MCF 10A (cell line): ENCODE measurements at regions not wholly inside any gene's neighbourhood (a gene's known extent, or its start where the extent isn't known, plus 50 kb on each side); places are given as distances from the start of the nearest gene placed in this dataset.
"Not testable (repeated sequence)": the region's sequence is repeated elsewhere in the genome, so short reads cannot be mapped to it uniquely, and the experiment has no call there.

ENCODE experiments used
- BruUV-seq: library from RNA; stranded (reverse); fragments of 400-500 nt; replicated peaks from 2 replicates; lab custom pipeline; 2021; lab: Mats Ljungman, UMichigan
- CTCF ChIA-PET: fragments of 300-600 bp; sonication (Branson Sonifier 250); formaldehyde crosslinking; extraction: SDS; loops from one replicate; lab custom pipeline; 2021; ENCODE audit warnings: antibody characterized with exemption, inconsistent platforms; lab: Yijun Ruan, JAX
- POLR2A ChIA-PET: fragments of 300-600, 350-650 bp; sonication (Branson Sonifier 250); formaldehyde crosslinking; extraction: SDS; loops from one replicate; lab custom pipeline; 2020; ENCODE audit warnings: antibody characterized with exemption, inconsistent platforms; lab: Yijun Ruan, JAX
- DNase-seq: peaks from one replicate; pipeline ENCODE4 v3.0.0-alpha.2; 2018; ENCODE audit not compliant: unreplicated experiment
- H3K27ac Mint-ChIP-seq: one replicate; pipeline ENCODE4 v1.8.0; 2022; ENCODE audit warnings: mild to moderate bottlenecking, low read depth, mixed read lengths; ENCODE audit not compliant: unreplicated experiment
- H3K27me3 Mint-ChIP-seq: one replicate; pipeline ENCODE4 v1.8.0; 2022; ENCODE audit warnings: mixed read lengths; ENCODE audit not compliant: insufficient read depth, unreplicated experiment
- H3K36me3 Mint-ChIP-seq: one replicate; pipeline ENCODE4 v1.8.0; 2022; ENCODE audit warnings: mild to moderate bottlenecking, moderate library complexity, mixed read lengths; ENCODE audit not compliant: insufficient read depth, unreplicated experiment
- H3K4me1 Mint-ChIP-seq: one replicate; pipeline ENCODE4 v1.8.0; 2022; ENCODE audit warnings: mixed read lengths; ENCODE audit not compliant: insufficient read depth, unreplicated experiment
- H3K4me3 Mint-ChIP-seq: one replicate; pipeline ENCODE4 v1.8.0; 2022; ENCODE audit warnings: mild to moderate bottlenecking, moderate library complexity, mixed read lengths; ENCODE audit not compliant: unreplicated experiment
- H3K9me3 Mint-ChIP-seq: one replicate; pipeline ENCODE4 v1.8.0; 2022; ENCODE audit warnings: mixed read lengths; ENCODE audit not compliant: unreplicated experiment
- CTCF ChIP-seq: fragments of 200-600 bp; IDR thresholded peaks from one replicate; pipeline ENCODE4 v1.8.0; 2022; ENCODE audit warnings: antibody characterized with exemption, mild to moderate bottlenecking; ENCODE audit not compliant: unreplicated experiment
- intact Hi-C: fragments of 100-400 bp; cut with micrococcal nuclease; formaldehyde crosslinking; loops from 2 replicates; pipeline ENCODE4 v1.14.1; 2022

DNA sequence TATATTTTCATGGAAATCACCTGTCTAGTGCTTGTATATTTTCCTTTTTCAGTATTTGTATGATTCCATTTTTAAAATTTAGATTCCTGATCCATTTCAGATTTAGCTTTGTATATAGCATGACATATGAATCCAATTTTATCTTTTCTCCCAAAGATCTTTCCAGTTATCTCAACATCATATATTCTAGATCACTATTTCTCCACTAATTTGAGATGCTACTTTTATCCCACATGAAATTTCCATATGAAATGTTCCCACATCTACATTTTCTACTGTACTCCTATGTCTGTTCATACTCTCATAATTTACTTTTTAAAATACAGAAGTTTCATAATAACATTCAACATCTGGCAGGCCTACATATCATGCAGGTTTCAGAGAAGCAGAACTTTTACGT is 1784.1 kb downstream of the SLITRK5 start:
- no peak overlapping the region for H3K4me3 Mint-ChIP-seq
- no peaks in the 10 kb centered on the region for H3K27me3 Mint-ChIP-seq
- no peak for DNase-seq
- no peak for TF ChIP-seq CTCF
- ChIA-PET POLR2A (interaction anchor here (0.7 kb wide), 1 partner anchor 9 kb away, joined by 3 read pairs; no protein-coding TSS in a partner anchor), CTCF (no interaction called here)
- intact Hi-C loops = no loop called here
- no TSS peak for BruUV-seq
- peaks cover 30% of the 10 kb centered on the region for H3K4me1 Mint-ChIP-seq
- peaks cover 4% of the 10 kb centered on the region for H3K36me3 Mint-ChIP-seq
- H3K27ac Mint-ChIP-seq = peak overlapping the region; percentile 59
- no peaks in the 10 kb centered on the region for H3K9me3 Mint-ChIP-seq

DNA sequence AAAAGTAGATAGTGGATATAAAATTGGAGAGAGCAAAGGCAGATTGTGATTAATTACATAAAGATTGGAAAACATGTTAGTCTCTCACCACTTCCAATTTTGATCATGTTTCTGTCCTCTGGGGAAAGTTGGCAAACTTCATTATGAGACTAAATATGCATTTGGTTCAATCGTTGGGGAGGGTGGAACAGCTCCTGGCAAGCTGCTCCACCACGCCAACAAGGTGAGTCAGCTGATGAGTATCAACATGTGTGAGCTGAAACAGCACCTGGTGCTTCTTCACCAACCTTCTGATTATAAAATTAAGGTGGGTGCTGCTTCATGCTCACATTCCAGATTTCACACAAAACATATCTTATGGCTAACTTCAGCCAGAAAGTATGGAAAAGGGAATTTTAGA is 1784.6 kb downstream of the SLITRK5 start:
- Mint-ChIP-seq H3K9me3 (no peaks in the 10 kb centered on the region), H3K36me3 (peaks cover 5% of the 10 kb centered on the region), H3K27me3 (no peaks in the 10 kb centered on the region), H3K4me1 (peaks cover 30% of the 10 kb centered on the region), H3K27ac (peak overlapping the region; percentile 59), H3K4me3 (no peak overlapping the region)
- TF ChIP-seq CTCF = no peak
- intact Hi-C loops = no loop called here
- ChIA-PET POLR2A (interaction anchor here (0.7 kb wide), 1 partner anchor 8 kb away, joined by 3 read pairs; no protein-coding TSS in a partner anchor), CTCF (no interaction called here)
- peak; percentile 74 for DNase-seq
- BruUV-seq = no TSS peak

DNA sequence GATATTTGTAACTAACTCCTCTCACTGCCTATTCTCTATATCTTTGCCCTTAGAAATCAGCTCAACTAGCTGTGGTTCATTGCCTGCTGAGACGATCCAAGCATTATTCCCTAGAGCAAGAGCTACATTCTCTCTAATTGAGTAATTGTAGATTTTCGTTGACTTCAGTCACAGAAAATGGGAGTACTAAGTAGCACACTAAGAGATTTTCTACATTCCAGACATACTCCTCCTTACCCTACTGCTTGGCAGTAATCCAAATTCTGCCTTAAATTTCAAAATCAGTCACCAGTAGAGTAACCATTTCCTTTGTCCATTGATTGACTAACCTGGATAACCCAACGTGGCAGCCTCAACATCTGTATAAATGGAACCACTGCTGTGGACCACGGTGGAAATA is 1786.8 kb downstream of the SLITRK5 start:
- ChIA-PET POLR2A (no interaction called here), CTCF (interaction anchor here (0.6 to 0.7 kb wide), 2 partner anchors 237 to 569 kb away, joined by 3 to 4 read pairs; no protein-coding TSS in a partner anchor)
- peaks cover 30% of the 10 kb centered on the region for H3K4me1 Mint-ChIP-seq
- DNase-seq = peak; percentile 74
- no peaks in the 10 kb centered on the region for H3K9me3 Mint-ChIP-seq
- no TSS peak for BruUV-seq
- TF ChIP-seq CTCF = no peak
- H3K36me3 Mint-ChIP-seq = peaks cover 5% of the 10 kb centered on the region
- H3K4me3 Mint-ChIP-seq = no peak overlapping the region
- intact Hi-C loops = no loop called here
- H3K27ac Mint-ChIP-seq = peak overlapping the region; percentile 59
- no peaks in the 10 kb centered on the region for H3K27me3 Mint-ChIP-seq

- H3K36me3 Mint-ChIP-seq = peaks cover 5% of the 10 kb centered on the region
- no peaks in the 10 kb centered on the region for H3K27me3 Mint-ChIP-seq
- no peak for DNase-seq
- H3K4me1 Mint-ChIP-seq = peaks cover 30% of the 10 kb centered on the region
- intact Hi-C loops = no loop called here
- ChIA-PET POLR2A (no interaction called here), CTCF (interaction anchor here (0.6 kb wide), 1 partner anchor 570 kb away, joined by 4 read pairs; no protein-coding TSS in a partner anchor)
- no peaks in the 10 kb centered on the region for H3K9me3 Mint-ChIP-seq
- TF ChIP-seq CTCF = no peak
- BruUV-seq = no TSS peak
- no peak overlapping the region for H3K4me3 Mint-ChIP-seq
- H3K27ac Mint-ChIP-seq = peak overlapping the region; percentile 59
Measured at GRCh38 chr13:89458456-89458855, 1787.3 kb downstream of the SLITRK5 start.

DNA sequence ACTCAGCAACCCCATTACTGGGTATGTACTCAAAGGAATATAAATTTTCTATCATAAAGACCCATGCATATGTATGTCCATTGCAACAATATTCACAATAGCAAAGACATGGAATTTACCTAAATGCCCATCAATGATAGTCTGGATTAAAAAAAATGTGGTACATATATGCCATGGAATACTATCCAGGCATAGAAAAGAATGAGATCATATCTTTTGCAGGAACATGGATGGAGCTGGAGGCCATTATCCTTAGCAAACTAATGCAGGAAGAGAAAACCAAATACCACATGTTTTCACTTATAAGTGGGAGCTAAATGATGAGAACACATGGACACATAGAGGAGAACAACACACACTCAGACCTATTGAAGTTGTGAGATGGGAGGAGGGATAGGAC is 1789.7 kb downstream of the SLITRK5 start:
- H3K27me3 Mint-ChIP-seq, BruUV-seq, intact Hi-C loops, H3K4me3 Mint-ChIP-seq, H3K27ac Mint-ChIP-seq, H3K9me3 Mint-ChIP-seq, CTCF ChIA-PET, DNase-seq, H3K36me3 Mint-ChIP-seq, POLR2A ChIA-PET: not testable (repeated sequence)
- H3K4me1 Mint-ChIP-seq = peaks cover 17% of the 10 kb centered on the region
